GM23248 (cell line): ENCODE measurements at regions not wholly inside any gene's neighbourhood (a gene's known extent, or its start where the extent isn't known, plus 50 kb on each side); places are given as distances from the start of the nearest gene placed in this dataset.

Source experiments
- DNase-seq: peaks from one replicate; pipeline ENCODE4 v3.0.0-alpha.2; 2015
- H2AFZ ChIP-seq: fragments of 200-600 bp; sonication (generic); 2 replicates; pipeline ENCODE4 v1.6.1; 2016; ENCODE audit warnings: antibody characterized with exemption
- H3F3A ChIP-seq: fragments of 200-600 bp; sonication (generic); 2 replicates; pipeline ENCODE4 v1.6.1; 2016; ENCODE audit warnings: mild to moderate bottlenecking, antibody characterized with exemption, mixed run types; ENCODE audit not compliant: insufficient read depth
- H3K27ac ChIP-seq: fragments of 200-600 bp; sonication (generic); 2 replicates; pipeline ENCODE4 v1.5.1; 2016; ENCODE audit warnings: mild to moderate bottlenecking
- H3K27me3 ChIP-seq: fragments of 200-600 bp; sonication (generic); replicated peaks from 2 replicates; pipeline ENCODE4 v1.6.1; 2016; ENCODE audit warnings: mild to moderate bottlenecking; ENCODE audit not compliant: insufficient read depth
- H3K36me3 ChIP-seq: fragments of 200-600 bp; sonication (generic); 2 replicates; pipeline ENCODE4 v1.6.1; 2016; ENCODE audit warnings: low read depth, mild to moderate bottlenecking
- H3K4me1 ChIP-seq: fragments of 200-600 bp; sonication (generic); 2 replicates; pipeline ENCODE4 v1.6.1; 2016; ENCODE audit warnings: mild to moderate bottlenecking; ENCODE audit not compliant: insufficient read depth
- H3K4me2 ChIP-seq: fragments of 200-600 bp; sonication (generic); one replicate; pipeline ENCODE4 v1.6.1; 2016; ENCODE audit warnings: mild to moderate bottlenecking; ENCODE audit not compliant: unreplicated experiment
- H3K4me3 ChIP-seq: fragments of 200-600 bp; sonication (generic); 2 replicates; pipeline ENCODE4 v1.5.1; 2016; ENCODE audit warnings: mild to moderate bottlenecking
- H3K79me2 ChIP-seq: fragments of 200-600 bp; sonication (generic); 2 replicates; pipeline ENCODE4 v1.6.1; 2016; ENCODE audit warnings: mild to moderate bottlenecking; ENCODE audit not compliant: insufficient read depth
- H3K9ac ChIP-seq: fragments of 200-600 bp; sonication (generic); 2 replicates; pipeline ENCODE4 v1.6.1; 2016; ENCODE audit warnings: mild to moderate bottlenecking
- H3K9me2 ChIP-seq: fragments of 200-600 bp; sonication (generic); 2 replicates; pipeline ENCODE4 v1.6.1; 2016; ENCODE audit warnings: mixed run types, mild to moderate bottlenecking, moderate library complexity; ENCODE audit not compliant: insufficient read depth
- H3K9me3 ChIP-seq: fragments of 200-600 bp; sonication (generic); one replicate; pipeline ENCODE4 v1.6.1; 2017; ENCODE audit warnings: low read depth
- H4K20me1 ChIP-seq: fragments of 200-600 bp; sonication (generic); 2 replicates; pipeline ENCODE4 v1.6.0; 2016; ENCODE audit not compliant: insufficient read depth
- EZH2 ChIP-seq: fragments of 200-600 bp; sonication (generic); IDR thresholded peaks from 2 replicates; pipeline ENCODE4 v1.6.1; 2018; ENCODE audit warnings: antibody characterized with exemption, mild to moderate bottlenecking; ENCODE audit not compliant: insufficient read depth, poor library complexity, severe bottlenecking
- EZH2phosphoT487 ChIP-seq: fragments of 200-600 bp; sonication (generic); IDR thresholded peaks from 2 replicates; pipeline ENCODE4 v1.6.1; 2018; ENCODE audit warnings: antibody characterized with exemption, moderate library complexity, mild to moderate bottlenecking, low read depth; ENCODE audit not compliant: insufficient read depth
- WGBS, 2 experiments: methylation state at CpG; one replicate each; pipeline ENCODE4 v1.1.6; 2015 to 2017; ENCODE audit warnings: low lambda C conversion rate in 2 of 2, low coverage in 1 of 2; ENCODE audit errors: missing lambda C conversion rate in 2 of 2; 5-methylcytosine and 5-hydroxymethylcytosine counted together
- in situ Hi-C: fragments of 300-500 bp; cut with MboI; formaldehyde crosslinking; loops from 2 replicates; pipeline ENCODE4 v1.15.0; 2020

GRCh38 chr3:152742368-152743347 is 92.3 kb upstream of the P2RY1 start:
- TF ChIP-seq EZH2phosphoT487 (no peak), EZH2 (no peak)
- Histone ChIP-seq H3K9ac (no peak overlapping the region), H3K9me2 (no peaks in the 10 kb centered on the region)

GRCh38 chr3:152745646-152746045 is 89.3 kb upstream of the P2RY1 start:
- H3K9ac ChIP-seq: no peak overlapping the region
- no peaks in the 10 kb centered on the region for H3F3A ChIP-seq
- no peaks in the 10 kb centered on the region for H3K79me2 ChIP-seq
- in situ Hi-C loops: no loop called here
- H3K36me3 ChIP-seq: no peaks in the 10 kb centered on the region
- H3K9me3 ChIP-seq: no peaks in the 10 kb centered on the region
- H3K27ac ChIP-seq: no peak overlapping the region
- WGBS, 2 experiments: 31 to 54% methylated on average over 1 of the region's 1 CpG
- TF ChIP-seq EZH2: no peak
- no peak for TF ChIP-seq EZH2phosphoT487
- H3K9me2 ChIP-seq: no peaks in the 10 kb centered on the region
- no peak for DNase-seq
- no peak overlapping the region for H2AFZ ChIP-seq
- no peak overlapping the region for H3K4me2 ChIP-seq
- H3K27me3 ChIP-seq: no peaks in the 10 kb centered on the region
- H4K20me1 ChIP-seq: no peaks in the 10 kb centered on the region
- H3K4me3 ChIP-seq: no peak overlapping the region
- no peaks in the 10 kb centered on the region for H3K4me1 ChIP-seq

More at GRCh38 chr3:152742368-152743347, 92.3 kb upstream of the P2RY1 start:
- Histone ChIP-seq H3K27me3 (no peaks in the 10 kb centered on the region), H3K36me3 (no peaks in the 10 kb centered on the region), H2AFZ (no peak overlapping the region), H3K9me3 (no peaks in the 10 kb centered on the region), H3K27ac (no peak overlapping the region), H3F3A (0 out of 2 replicates have a peak, but pooled peaks cover under 1% of the 10 kb centered on the region), H3K4me1 (peaks cover 5% of the 10 kb centered on the region; the same call in 1 of the 2 replicates), H3K79me2 (no peaks in the 10 kb centered on the region), H4K20me1 (no peaks in the 10 kb centered on the region), H3K4me3 (no peak overlapping the region), H3K4me2 (no peak overlapping the region)
- WGBS, 2 experiments: 48 to 63% methylated on average over 2 of the region's 2 CpGs
- no peak for DNase-seq
- in situ Hi-C loops: no loop called here

GRCh38 chr3:152754303-152754702 is 80.6 kb upstream of the P2RY1 start:
- Histone ChIP-seq H4K20me1 (no peaks in the 10 kb centered on the region), H3K4me3 (no peak overlapping the region), H3K36me3 (no peaks in the 10 kb centered on the region), H3K9me2 (no peaks in the 10 kb centered on the region), H3K4me2 (no peak overlapping the region), H3K79me2 (no peaks in the 10 kb centered on the region), H3F3A (no peaks in the 10 kb centered on the region), H3K9ac (no peak overlapping the region), H3K9me3 (no peaks in the 10 kb centered on the region), H3K4me1 (no peaks in the 10 kb centered on the region), H3K27ac (no peak overlapping the region), H2AFZ (no peak overlapping the region), H3K27me3 (no peaks in the 10 kb centered on the region)
- no peak for DNase-seq
- TF ChIP-seq EZH2 (no peak), EZH2phosphoT487 (no peak)
- in situ Hi-C loops: no loop called here
- 32 to 43% methylated on average over 2 of the region's 2 CpGs for WGBS, 2 experiments

- no peak overlapping the region for H3K4me3 ChIP-seq
- H3F3A ChIP-seq: no peaks in the 10 kb centered on the region
- in situ Hi-C loops: no loop called here
Observed at GRCh38 chr3:152756807-152757206, 78.1 kb upstream of the P2RY1 start.

More at GRCh38 chr3:152756807-152757206, 78.1 kb upstream of the P2RY1 start:
- Histone ChIP-seq H3K9ac (no peak overlapping the region), H3K9me3 (no peaks in the 10 kb centered on the region), H3K27ac (no peak overlapping the region), H3K36me3 (no peaks in the 10 kb centered on the region), H4K20me1 (no peaks in the 10 kb centered on the region), H3K79me2 (no peaks in the 10 kb centered on the region), H3K27me3 (no peaks in the 10 kb centered on the region), H3K9me2 (no peaks in the 10 kb centered on the region), H3K4me1 (no peaks in the 10 kb centered on the region), H2AFZ (no peak overlapping the region), H3K4me2 (no peak overlapping the region)
- no peak for DNase-seq
- TF ChIP-seq EZH2 (no peak), EZH2phosphoT487 (no peak)
